VCaP (cell line): ENCODE measurements at regions not wholly inside any gene's neighbourhood (a gene's known extent, or its start where the extent isn't known, plus 50 kb on each side); places are given as distances from the start of the nearest gene placed in this dataset.

ENCODE experiments used
- H3K27ac ChIP-seq: fragments of 450-650 bp; 2 replicates; pipeline ENCODE4 v1.5.1; 2017
- CTCF ChIP-seq: fragments of 450-650 bp; conservative IDR thresholded peaks from 2 replicates; pipeline ENCODE4 v1.5.1; 2017; ENCODE audit warnings: mild to moderate bottlenecking, moderate library complexity

GRCh38 chr13:30846311-30846710 is 59.8 kb upstream of the MEDAG start:
- H3K27ac ChIP-seq: no peak overlapping the region

GRCh38 chr13:30846866-30847265 is 59.2 kb upstream of the MEDAG start:
- H3K27ac ChIP-seq: no peak overlapping the region
- TF ChIP-seq CTCF: no peak

More at GRCh38 chr13:30846311-30846710, 59.8 kb upstream of the MEDAG start:
- no peak for TF ChIP-seq CTCF

- TF ChIP-seq CTCF: no peak
- H3K27ac ChIP-seq: no peak overlapping the region
Measured at GRCh38 chr13:30847650-30848307, 58.3 kb upstream of the MEDAG start.

GRCh38 chr13:30848332-30849027 is 57.6 kb upstream of the MEDAG start:
- TF ChIP-seq CTCF: no peak
- H3K27ac ChIP-seq: no peak overlapping the region

GRCh38 chr13:30849611-30850010 is 56.5 kb upstream of the MEDAG start:
- no peak for TF ChIP-seq CTCF
- H3K27ac ChIP-seq: no peak overlapping the region

GRCh38 chr13:30850204-30850866 is 55.7 kb upstream of the MEDAG start:
- TF ChIP-seq CTCF: no peak

GRCh38 chr13:30850867-30851211 is 55.2 kb upstream of the MEDAG start:
- no peak for TF ChIP-seq CTCF
- no peak overlapping the region for H3K27ac ChIP-seq

More at GRCh38 chr13:30850204-30850866, 55.7 kb upstream of the MEDAG start:
- no peak overlapping the region for H3K27ac ChIP-seq
